PC-3 (cell line): ENCODE measurements at regions not wholly inside any gene's neighbourhood (a gene's known extent, or its start where the extent isn't known, plus 50 kb on each side); places are given as distances from the start of the nearest gene placed in this dataset.

Experiments used
- ATAC-seq: fragments of 200-7000 bp; cut with Tn5 transposase; 2 replicates; pipeline ENCODE4 v1.9.1; 2020; ENCODE audit warnings: mild to moderate bottlenecking, moderate library complexity
- BruUV-seq: library from RNA; stranded (reverse); fragments of 400-500 nt; replicated peaks from 2 replicates; lab custom pipeline; 2021; lab: Mats Ljungman, UMichigan
- CTCF ChIA-PET: fragments of 300-600 bp; sonication (Branson Sonifier 250); formaldehyde crosslinking; loops from one replicate; lab custom pipeline; 2022; ENCODE audit warnings: antibody characterized with exemption; lab: Charles Lee
- POLR2A ChIA-PET: fragments of 300-600 bp; sonication (Branson Sonifier 250); formaldehyde crosslinking; loops from one replicate; lab custom pipeline; 2022; ENCODE audit warnings: antibody characterized with exemption; ENCODE audit not compliant: unreplicated experiment; lab: Charles Lee
- DNase-seq: peaks from one replicate; pipeline ENCODE4 v3.0.0-alpha.2; 2015
- H2AFZ ChIP-seq: fragments of 300-600 bp; sonication (generic); 2 replicates; pipeline ENCODE4 v1.6.0; 2016; ENCODE audit warnings: antibody characterized with exemption, low read length
- H3F3A ChIP-seq: fragments of 300-600 bp; sonication (generic); one replicate; pipeline ENCODE4 v1.6.0; 2017; ENCODE audit warnings: antibody characterized with exemption, low read length, control low read depth, mild to moderate bottlenecking; ENCODE audit not compliant: unreplicated experiment
- H3K27ac ChIP-seq: fragments of 300-600 bp; sonication (generic); 2 replicates; pipeline ENCODE4 v1.5.1; 2016; ENCODE audit warnings: mild to moderate bottlenecking, low read length
- H3K27me3 ChIP-seq: fragments of 300-600 bp; sonication (generic); 2 replicates; pipeline ENCODE4 v1.6.1; 2016; ENCODE audit warnings: low read length, mixed read lengths
- H3K36me3 ChIP-seq: fragments of 300-600 bp; sonication (generic); 2 replicates; pipeline ENCODE4 v1.6.1; 2016; ENCODE audit warnings: low read depth, mixed run types, low read length, mixed read lengths
- H3K4me1 ChIP-seq: fragments of 300-600 bp; sonication (generic); 2 replicates; pipeline ENCODE4 v1.5.1; 2016; ENCODE audit warnings: low read length; ENCODE audit not compliant: insufficient read depth
- H3K4me2 ChIP-seq: fragments of 300-600 bp; sonication (generic); 2 replicates; pipeline ENCODE4 v1.6.0; 2016; ENCODE audit warnings: low read length
- H3K4me3 ChIP-seq: fragments of 300-600 bp; sonication (generic); 2 replicates; pipeline ENCODE4 v1.5.1; 2016; ENCODE audit warnings: mild to moderate bottlenecking, low read length, mixed read lengths
- H3K79me2 ChIP-seq: fragments of 300-600 bp; sonication (generic); 2 replicates; pipeline ENCODE4 v1.6.1; 2017; ENCODE audit warnings: low read length, mixed read lengths
- H3K9ac ChIP-seq: fragments of 300-600 bp; sonication (generic); 2 replicates; pipeline ENCODE4 v1.6.0; 2016; ENCODE audit warnings: mild to moderate bottlenecking, low read length
- H3K9me2 ChIP-seq: fragments of 300-600 bp; sonication (generic); replicated peaks from 2 replicates; pipeline ENCODE4 v1.6.1; 2016; ENCODE audit warnings: mixed run types, low read length, mixed read lengths
- H3K9me3 ChIP-seq: fragments of 300-600 bp; sonication (generic); 2 replicates; pipeline ENCODE4 v1.6.1; 2016; ENCODE audit warnings: low read length, mixed read lengths
- H4K20me1 ChIP-seq: fragments of 300-600 bp; sonication (generic); 2 replicates; pipeline ENCODE4 v1.6.1; 2016; ENCODE audit warnings: low read length, mixed read lengths
- EZH2 ChIP-seq: fragments of 300-600 bp; sonication (generic); IDR thresholded peaks from one replicate; pipeline ENCODE4 v1.6.1; 2017; ENCODE audit warnings: antibody characterized with exemption, mild to moderate bottlenecking, low read length; ENCODE audit not compliant: unreplicated experiment
- EZH2phosphoT487 ChIP-seq: fragments of 300-600 bp; sonication (generic); IDR thresholded peaks from 2 replicates; pipeline ENCODE4 v1.6.1; 2018; ENCODE audit warnings: mild to moderate bottlenecking, antibody characterized with exemption, low read length, borderline replicate concordance
- intact Hi-C: fragments of 100-400 bp; cut with micrococcal nuclease; formaldehyde crosslinking; loops from 2 replicates; pipeline ENCODE4 v1.9.0; 2023
- TF ChIP-seq, protein P1 (sequence below): fragments of 300-600 bp; sonication (generic); conservative IDR thresholded peaks from 2 replicates; pipeline ENCODE4 v1.5.1; 2017; ENCODE audit warnings: antibody characterized with exemption, low read depth, mild to moderate bottlenecking, low read length

DNA sequence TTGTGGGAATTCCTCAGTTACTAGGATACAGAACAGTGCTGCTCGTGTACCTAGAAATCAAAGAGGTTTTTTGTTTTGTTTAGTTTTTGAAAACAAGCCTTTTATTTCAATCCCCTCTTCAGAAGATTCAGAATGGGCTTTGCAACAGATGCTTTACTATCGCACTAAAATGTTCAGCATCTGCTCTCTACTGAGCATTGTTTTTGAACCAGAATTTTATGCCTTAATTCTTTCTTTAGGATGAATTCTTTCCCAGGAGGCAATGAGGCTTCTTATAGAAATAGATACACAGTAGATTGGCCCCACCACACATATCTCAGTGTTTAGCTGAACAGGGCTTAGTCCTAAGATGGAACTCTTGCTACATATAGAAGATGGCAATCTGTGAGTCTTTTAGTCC, 95.9 kb upstream of the SPACA1 start:
- no peak overlapping the region for H3K4me2 ChIP-seq
- H3K9me2 ChIP-seq = no peaks in the 10 kb centered on the region
- no peaks in the 10 kb centered on the region for H3K36me3 ChIP-seq
- DNase-seq = no peak
- ChIA-PET POLR2A (no interaction called here), CTCF (no interaction called here)
- H3K9ac ChIP-seq = no peak overlapping the region
- no peaks in the 10 kb centered on the region for H3F3A ChIP-seq
- H3K4me1 ChIP-seq = no peaks in the 10 kb centered on the region
- ATAC-seq = no peak
- intact Hi-C loops = no loop called here
- H3K79me2 ChIP-seq = no peaks in the 10 kb centered on the region
- no peak overlapping the region for H2AFZ ChIP-seq
- no peak for TF ChIP-seq EZH2phosphoT487
- TF ChIP-seq, protein P1, sequence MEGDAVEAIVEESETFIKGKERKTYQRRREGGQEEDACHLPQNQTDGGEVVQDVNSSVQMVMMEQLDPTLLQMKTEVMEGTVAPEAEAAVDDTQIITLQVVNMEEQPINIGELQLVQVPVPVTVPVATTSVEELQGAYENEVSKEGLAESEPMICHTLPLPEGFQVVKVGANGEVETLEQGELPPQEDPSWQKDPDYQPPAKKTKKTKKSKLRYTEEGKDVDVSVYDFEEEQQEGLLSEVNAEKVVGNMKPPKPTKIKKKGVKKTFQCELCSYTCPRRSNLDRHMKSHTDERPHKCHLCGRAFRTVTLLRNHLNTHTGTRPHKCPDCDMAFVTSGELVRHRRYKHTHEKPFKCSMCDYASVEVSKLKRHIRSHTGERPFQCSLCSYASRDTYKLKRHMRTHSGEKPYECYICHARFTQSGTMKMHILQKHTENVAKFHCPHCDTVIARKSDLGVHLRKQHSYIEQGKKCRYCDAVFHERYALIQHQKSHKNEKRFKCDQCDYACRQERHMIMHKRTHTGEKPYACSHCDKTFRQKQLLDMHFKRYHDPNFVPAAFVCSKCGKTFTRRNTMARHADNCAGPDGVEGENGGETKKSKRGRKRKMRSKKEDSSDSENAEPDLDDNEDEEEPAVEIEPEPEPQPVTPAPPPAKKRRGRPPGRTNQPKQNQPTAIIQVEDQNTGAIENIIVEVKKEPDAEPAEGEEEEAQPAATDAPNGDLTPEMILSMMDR = no peak
- TF ChIP-seq EZH2 = no peak
- BruUV-seq = no TSS peak
- H3K27ac ChIP-seq = no peak overlapping the region
- H3K9me3 ChIP-seq = no peaks in the 10 kb centered on the region
- no peak overlapping the region for H3K4me3 ChIP-seq
- H4K20me1 ChIP-seq = no peaks in the 10 kb centered on the region
- H3K27me3 ChIP-seq = peaks cover 13% of the 10 kb centered on the region; the same call in 1 of the 2 replicates

DNA sequence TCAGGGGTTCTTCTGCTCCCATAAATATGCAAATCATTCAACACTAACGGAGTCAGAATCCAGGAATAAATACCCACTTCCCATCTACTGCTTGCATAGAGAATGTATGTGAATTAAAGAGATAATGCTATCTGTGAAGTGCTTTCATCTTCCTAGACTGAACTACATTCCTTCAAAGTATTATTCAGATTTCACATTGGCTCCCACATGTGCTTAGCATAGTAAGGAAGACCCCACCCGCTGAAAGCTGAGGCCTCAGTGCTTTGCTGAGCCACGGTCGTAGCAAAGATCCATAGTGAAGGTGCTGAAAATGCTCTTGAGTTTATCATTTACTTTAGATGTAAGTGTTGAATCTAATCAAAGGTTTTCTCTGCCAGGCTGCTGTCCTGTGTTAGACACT, 97.0 kb upstream of the SPACA1 start:
- no TSS peak for BruUV-seq
- ChIA-PET POLR2A (no interaction called here), CTCF (no interaction called here)
- Histone ChIP-seq H4K20me1 (no peaks in the 10 kb centered on the region), H3K4me2 (no peak overlapping the region), H3K36me3 (no peaks in the 10 kb centered on the region), H3K9me2 (no peaks in the 10 kb centered on the region), H3K27ac (no peak overlapping the region), H3K4me1 (no peaks in the 10 kb centered on the region), H3K4me3 (no peak overlapping the region), H3K79me2 (no peaks in the 10 kb centered on the region), H3F3A (no peaks in the 10 kb centered on the region), H3K9ac (no peak overlapping the region), H3K27me3 (peaks cover 13% of the 10 kb centered on the region; the same call in 1 of the 2 replicates), H3K9me3 (no peaks in the 10 kb centered on the region), H2AFZ (no peak overlapping the region)
- ATAC-seq (no peak), DNase-seq (no peak)
- TF ChIP-seq, protein P1 = no peak
- TF ChIP-seq EZH2 (no peak), EZH2phosphoT487 (no peak)
- intact Hi-C loops = no loop called here

DNA sequence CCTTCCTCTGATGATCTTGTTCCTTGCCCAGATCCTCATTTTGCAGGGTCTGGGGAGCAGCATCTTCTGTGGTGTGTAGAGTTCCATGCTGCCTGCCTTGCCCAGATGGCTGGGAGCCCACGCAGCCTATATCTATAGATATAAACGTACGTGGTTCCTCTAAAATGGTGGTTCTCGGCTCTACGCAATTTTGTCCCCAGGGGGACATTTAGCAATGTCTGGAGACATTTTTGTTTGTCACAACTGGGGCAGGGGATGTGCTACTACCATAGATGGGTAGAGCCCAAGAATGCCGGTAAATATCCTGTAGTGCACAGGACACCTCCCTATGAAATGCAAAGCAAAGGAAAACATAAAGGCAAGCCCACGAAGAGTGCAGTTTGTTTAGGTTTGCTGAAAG, 98.4 kb upstream of the SPACA1 start:
- H3F3A ChIP-seq = no peaks in the 10 kb centered on the region
- H3K4me2 ChIP-seq = no peak overlapping the region
- no peak for DNase-seq
- intact Hi-C loops = no loop called here
- ChIA-PET CTCF (no interaction called here), POLR2A (no interaction called here)
- H4K20me1 ChIP-seq = no peaks in the 10 kb centered on the region
- no TSS peak for BruUV-seq
- no peak overlapping the region for H3K4me3 ChIP-seq
- peaks cover 13% of the 10 kb centered on the region; the same call in 1 of the 2 replicates for H3K27me3 ChIP-seq
- H2AFZ ChIP-seq = no peak overlapping the region
- no peaks in the 10 kb centered on the region for H3K9me3 ChIP-seq
- H3K27ac ChIP-seq = no peak overlapping the region
- H3K9ac ChIP-seq = no peak overlapping the region
- no peaks in the 10 kb centered on the region for H3K79me2 ChIP-seq
- H3K36me3 ChIP-seq = no peaks in the 10 kb centered on the region
- TF ChIP-seq EZH2 = no peak
- no peak for TF ChIP-seq EZH2phosphoT487
- TF ChIP-seq, protein P1 = no peak
- no peak for ATAC-seq
- H3K9me2 ChIP-seq = no peaks in the 10 kb centered on the region
- peaks cover 5% of the 10 kb centered on the region; the same call in 1 of the 2 replicates for H3K4me1 ChIP-seq
